Fibroblast of skin of scalp (primary cell): ENCODE measurements at regions not wholly inside any gene's neighbourhood (a gene's known extent, or its start where the extent isn't known, plus 50 kb on each side); places are given as distances from the start of the nearest gene placed in this dataset.
A peak's percentile ranks its signal among the peaks of the same experiment; 100 is the strongest.

Experiments
- DNase-seq: peaks from one replicate; pipeline ENCODE4 v3.0.0-alpha.2; 2013

GRCh38 chr18:23342506-23342905 is 110.6 kb upstream of the RIOK3 start:
- DNase-seq, result no peak

- no peak for DNase-seq
Measured at GRCh38 chr18:23350188-23350587, 102.9 kb upstream of the RIOK3 start.

GRCh38 chr18:23351521-23351920 is 101.6 kb upstream of the RIOK3 start:
- DNase-seq, result no peak

- no peak for DNase-seq
Measured at GRCh38 chr18:23352042-23352441, 101.0 kb upstream of the RIOK3 start.

- DNase-seq, result no peak
Measured at GRCh38 chr18:23353459-23353858, 99.6 kb upstream of the RIOK3 start.

GRCh38 chr18:23354625-23355024 is 98.5 kb upstream of the RIOK3 start:
- peak; percentile 36 for DNase-seq

- DNase-seq, result no peak
Measured at GRCh38 chr18:23355206-23355605, 97.9 kb upstream of the RIOK3 start.

GRCh38 chr18:23356424-23356823 is 96.7 kb upstream of the RIOK3 start:
- no peak for DNase-seq

- peak; percentile 59 for DNase-seq
Measured at GRCh38 chr18:23356915-23357601, 96.0 kb upstream of the RIOK3 start.

GRCh38 chr18:23357996-23358594 is 95.0 kb upstream of the RIOK3 start:
- no peak for DNase-seq

GRCh38 chr18:23359421-23359820 is 93.7 kb upstream of the RIOK3 start:
- DNase-seq, result no peak

GRCh38 chr18:23363865-23364570 is 89.1 kb upstream of the RIOK3 start:
- no peak for DNase-seq

- DNase-seq, result peak; percentile 82
Measured at GRCh38 chr18:23365602-23366001, 87.5 kb upstream of the RIOK3 start.

GRCh38 chr18:23369266-23369665 is 83.8 kb upstream of the RIOK3 start:
- DNase-seq, result no peak

- DNase-seq, result no peak
Measured at GRCh38 chr18:23373570-23373969, 79.5 kb upstream of the RIOK3 start.

- peak; percentile 82 for DNase-seq
Measured at GRCh38 chr18:23377669-23378301, 75.3 kb upstream of the RIOK3 start.

GRCh38 chr18:23378302-23378686 is 74.8 kb upstream of the RIOK3 start:
- no peak for DNase-seq

- DNase-seq, result peak; percentile 13
Measured at GRCh38 chr18:23380001-23380550, 73.0 kb upstream of the RIOK3 start.

- DNase-seq, result peak; percentile 30
Measured at GRCh38 chr18:23380817-23381216, 72.3 kb upstream of the RIOK3 start.

GRCh38 chr18:23383494-23383893 is 69.6 kb upstream of the RIOK3 start:
- no peak for DNase-seq

- DNase-seq, result no peak
Measured at GRCh38 chr18:23384778-23385736, 68.0 kb upstream of the RIOK3 start.

- DNase-seq, result no peak
Measured at GRCh38 chr18:23386317-23386716, 66.8 kb upstream of the RIOK3 start.
